Liver (tissue), 8 donors: ENCODE measurements at regions not wholly inside any gene's neighbourhood (a gene's known extent, or its start where the extent isn't known, plus 50 kb on each side); places are given as distances from the start of the nearest gene placed in this dataset.

ENCODE experiments used
- DNase-seq: peaks from one replicate; pipeline ENCODE4 v3.0.0-alpha.2; 2017; ENCODE audit warnings: low spot score
- H3K27ac ChIP-seq, 2 donors: one replicate each; pipeline ENCODE4 v1.7.0; 2013; ENCODE audit warnings: inconsistent platforms in 2 of 2, low read length in 2 of 2, control low read depth in 1 of 2, low read depth in 1 of 2, mild to moderate bottlenecking in 1 of 2
- H3K27me3 ChIP-seq, 4 donors: one replicate each; pipeline versions ENCODE4 v1.6.1 to v1.7.0; 2013; ENCODE audit warnings: low read length in 3 of 4, inconsistent platforms in 1 of 4, mild to moderate bottlenecking in 1 of 4, moderate library complexity in 1 of 4; ENCODE audit not compliant: control insufficient read depth in 4 of 4, insufficient read depth in 4 of 4
- H3K36me3 ChIP-seq, 4 donors: one replicate each; pipeline versions ENCODE4 v1.6.1 to v1.7.0; 2013; ENCODE audit warnings: low read length in 3 of 4, mild to moderate bottlenecking in 3 of 4, low read depth in 1 of 4, moderate library complexity in 1 of 4; ENCODE audit not compliant: control insufficient read depth in 4 of 4, insufficient read depth in 3 of 4
- H3K4me1 ChIP-seq, 4 donors: one replicate each; pipeline versions ENCODE4 v1.6.1 to v1.7.0; 2013; ENCODE audit warnings: low read length in 3 of 4, mild to moderate bottlenecking in 3 of 4, moderate library complexity in 1 of 4; ENCODE audit not compliant: control insufficient read depth in 4 of 4, insufficient read depth in 4 of 4
- H3K4me3 ChIP-seq, 3 donors: one replicate each; pipeline versions ENCODE4 v1.6.1 to v1.7.0; 2013; ENCODE audit warnings: low read length in 3 of 3, control low read depth in 1 of 3, low read depth in 1 of 3, mild to moderate bottlenecking in 1 of 3
- H3K9ac ChIP-seq, 2 donors: one replicate each; pipeline ENCODE4 v1.7.0; 2013; ENCODE audit warnings: low read length in 2 of 2, mild to moderate bottlenecking in 2 of 2, moderate library complexity in 2 of 2, control low read depth in 1 of 2, low read depth in 1 of 2
- H3K9me3 ChIP-seq, 4 donors: one replicate each; pipeline versions ENCODE4 v1.6.1 to v1.7.0; 2013; ENCODE audit warnings: low read length in 3 of 4; ENCODE audit not compliant: control insufficient read depth in 4 of 4
- EGR1 ChIP-seq, 2 donors: IDR thresholded peaks; 2 replicates each; pipeline ENCODE4 v1.6.1; 2016 to 2018; ENCODE audit warnings: antibody characterized with exemption in 2 of 2, low read depth in 2 of 2
- FOXA1 ChIP-seq: IDR thresholded peaks from 2 replicates; pipeline ENCODE4 v1.6.1; 2016; ENCODE audit warnings: antibody characterized with exemption
- FOXA2 ChIP-seq: IDR thresholded peaks from 2 replicates; pipeline ENCODE4 v1.6.1; 2016; ENCODE audit warnings: antibody characterized with exemption
- GABPA ChIP-seq, 2 donors: IDR thresholded peaks in 1 of 2; conservative IDR thresholded peaks in 1 of 2; 2 replicates each; pipeline ENCODE4 v1.6.1; 2016; ENCODE audit warnings: antibody characterized with exemption in 2 of 2, mild to moderate bottlenecking in 1 of 2, moderate library complexity in 1 of 2
- HNF4A ChIP-seq, 2 donors: conservative IDR thresholded peaks; 2 replicates each; pipeline ENCODE4 v1.6.1; 2016; ENCODE audit warnings: antibody characterized with exemption in 2 of 2, mild to moderate bottlenecking in 2 of 2
- HNF4G ChIP-seq: IDR thresholded peaks from 2 replicates; pipeline ENCODE4 v1.6.1; 2016; ENCODE audit warnings: antibody characterized with exemption
- JUND ChIP-seq, 2 donors: IDR thresholded peaks; 2 replicates each; pipeline ENCODE4 v1.6.1; 2016; ENCODE audit warnings: antibody characterized with exemption in 2 of 2
- NR2F2 ChIP-seq: IDR thresholded peaks from 2 replicates; pipeline ENCODE4 v1.6.1; 2016; ENCODE audit warnings: antibody characterized with exemption
- RAD21 ChIP-seq, 2 donors: IDR thresholded peaks; 2 replicates each; pipeline ENCODE4 v1.6.1; 2016; ENCODE audit warnings: antibody characterized with exemption in 2 of 2, mild to moderate bottlenecking in 2 of 2
- RXRA ChIP-seq, 2 donors: IDR thresholded peaks; 2 replicates each; pipeline ENCODE4 v1.6.1; 2017 to 2018; ENCODE audit warnings: antibody characterized with exemption in 2 of 2, mild to moderate bottlenecking in 1 of 2
- SP1 ChIP-seq: IDR thresholded peaks from 2 replicates; pipeline ENCODE4 v1.6.1; 2018; ENCODE audit warnings: antibody characterized with exemption, mild to moderate bottlenecking
- TAF1 ChIP-seq: conservative IDR thresholded peaks from 2 replicates; pipeline ENCODE4 v1.6.1; 2016; ENCODE audit warnings: antibody characterized with exemption, mild to moderate bottlenecking
- YY1 ChIP-seq: IDR thresholded peaks from 2 replicates; pipeline ENCODE4 v1.6.1; 2016; ENCODE audit warnings: antibody characterized with exemption, mild to moderate bottlenecking
- WGBS: extraction: QIAGEN DNeasy Blood & Tissue Kit; methylation state at CpG from one replicate; pipeline ENCODE4 v1.1.7; 2013; 5-methylcytosine and 5-hydroxymethylcytosine counted together
- TF ChIP-seq, protein P1 (sequence below): IDR thresholded peaks from 2 replicates; pipeline ENCODE4 v1.6.1; 2016; ENCODE audit warnings: antibody characterized with exemption
- TF ChIP-seq, protein P2 (sequence below): fragments of 150-350 bp; IDR thresholded peaks from 2 replicates; pipeline ENCODE4 v1.5.1; 2017; ENCODE audit warnings: improper control_type of control experiment, low read depth, low read length; ENCODE audit not compliant: missing input control
- TF ChIP-seq, protein P3 (sequence below): IDR thresholded peaks from 2 replicates; pipeline ENCODE4 v1.6.1; 2016; ENCODE audit warnings: antibody characterized with exemption
- TF ChIP-seq, protein P4 (sequence below): IDR thresholded peaks from 2 replicates; pipeline ENCODE4 v1.6.1; 2016; ENCODE audit warnings: antibody characterized with exemption
- TF ChIP-seq, protein P5 (sequence below): IDR thresholded peaks from 2 replicates; pipeline ENCODE4 v1.6.1; 2016; ENCODE audit warnings: antibody characterized with exemption, mild to moderate bottlenecking
- donor health status: healthy.
- donor health status: healthy.
- donor health status: healthy.
- donor health status: healthy.
- donor health status: healthy.

DNA sequence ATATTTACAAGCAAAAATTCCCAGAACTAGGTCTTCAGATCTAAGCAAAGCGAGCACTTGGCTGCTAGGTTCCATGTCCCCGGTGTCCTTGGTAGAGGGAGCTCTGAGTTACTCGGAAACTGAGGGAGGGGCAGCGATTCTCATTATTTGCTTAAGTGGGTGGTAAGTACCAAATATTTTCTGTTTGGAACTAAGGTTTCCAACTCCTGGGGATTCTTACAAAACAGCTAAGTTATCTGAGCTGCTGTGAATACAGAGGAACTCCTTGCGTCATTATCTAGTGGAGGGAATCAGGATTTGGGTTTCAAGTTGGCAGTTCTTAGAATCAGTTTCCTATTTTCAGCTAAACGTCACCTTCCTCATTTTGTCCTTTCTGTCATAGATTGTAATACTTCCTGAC lies 76.8 kb upstream of the IKZF1 start:
- H3K36me3 ChIP-seq, result no peaks in the 10 kb centered on the region
- no peak overlapping the region for H3K4me3 ChIP-seq
- H3K9ac ChIP-seq, result no peak overlapping the region
- WGBS, result 68% methylated on average over 6 of the region's 6 CpGs
- H3K27me3 ChIP-seq, result no peaks in the 10 kb centered on the region
- H3K4me1 ChIP-seq, result no peaks in the 10 kb centered on the region
- peaks cover 1 to 8% (median 4%) of the 10 kb centered on the region in 4 donors for H3K9me3 ChIP-seq
- no peak for DNase-seq
- no peak overlapping the region for H3K27ac ChIP-seq
- TF ChIP-seq, protein P1, sequence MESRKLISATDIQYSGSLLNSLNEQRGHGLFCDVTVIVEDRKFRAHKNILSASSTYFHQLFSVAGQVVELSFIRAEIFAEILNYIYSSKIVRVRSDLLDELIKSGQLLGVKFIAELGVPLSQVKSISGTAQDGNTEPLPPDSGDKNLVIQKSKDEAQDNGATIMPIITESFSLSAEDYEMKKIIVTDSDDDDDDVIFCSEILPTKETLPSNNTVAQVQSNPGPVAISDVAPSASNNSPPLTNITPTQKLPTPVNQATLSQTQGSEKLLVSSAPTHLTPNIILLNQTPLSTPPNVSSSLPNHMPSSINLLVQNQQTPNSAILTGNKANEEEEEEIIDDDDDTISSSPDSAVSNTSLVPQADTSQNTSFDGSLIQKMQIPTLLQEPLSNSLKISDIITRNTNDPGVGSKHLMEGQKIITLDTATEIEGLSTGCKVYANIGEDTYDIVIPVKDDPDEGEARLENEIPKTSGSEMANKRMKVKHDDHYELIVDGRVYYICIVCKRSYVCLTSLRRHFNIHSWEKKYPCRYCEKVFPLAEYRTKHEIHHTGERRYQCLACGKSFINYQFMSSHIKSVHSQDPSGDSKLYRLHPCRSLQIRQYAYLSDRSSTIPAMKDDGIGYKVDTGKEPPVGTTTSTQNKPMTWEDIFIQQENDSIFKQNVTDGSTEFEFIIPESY, result no peak
- TF ChIP-seq, protein P2, sequence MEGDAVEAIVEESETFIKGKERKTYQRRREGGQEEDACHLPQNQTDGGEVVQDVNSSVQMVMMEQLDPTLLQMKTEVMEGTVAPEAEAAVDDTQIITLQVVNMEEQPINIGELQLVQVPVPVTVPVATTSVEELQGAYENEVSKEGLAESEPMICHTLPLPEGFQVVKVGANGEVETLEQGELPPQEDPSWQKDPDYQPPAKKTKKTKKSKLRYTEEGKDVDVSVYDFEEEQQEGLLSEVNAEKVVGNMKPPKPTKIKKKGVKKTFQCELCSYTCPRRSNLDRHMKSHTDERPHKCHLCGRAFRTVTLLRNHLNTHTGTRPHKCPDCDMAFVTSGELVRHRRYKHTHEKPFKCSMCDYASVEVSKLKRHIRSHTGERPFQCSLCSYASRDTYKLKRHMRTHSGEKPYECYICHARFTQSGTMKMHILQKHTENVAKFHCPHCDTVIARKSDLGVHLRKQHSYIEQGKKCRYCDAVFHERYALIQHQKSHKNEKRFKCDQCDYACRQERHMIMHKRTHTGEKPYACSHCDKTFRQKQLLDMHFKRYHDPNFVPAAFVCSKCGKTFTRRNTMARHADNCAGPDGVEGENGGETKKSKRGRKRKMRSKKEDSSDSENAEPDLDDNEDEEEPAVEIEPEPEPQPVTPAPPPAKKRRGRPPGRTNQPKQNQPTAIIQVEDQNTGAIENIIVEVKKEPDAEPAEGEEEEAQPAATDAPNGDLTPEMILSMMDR, result no peak
- TF ChIP-seq SP1 (no peak), RXRA (IDR thresholded peaks at IDR 0.05) (no peak), JUND (IDR thresholded peaks at IDR 0.05) (no peak), HNF4A (conservative IDR thresholded peaks at IDR 0.05) (no peak), NR2F2 (no peak), FOXA2 (no peak), TAF1 (no peak), RAD21 (IDR thresholded peaks at IDR 0.05) (no peak), EGR1 (IDR thresholded peaks at IDR 0.05; ENCODE audit: low read depth in 2 of 2) (no peak), YY1 (no peak), GABPA (IDR thresholded peaks at IDR 0.05 in 1 of 2, conservative IDR thresholded peaks at IDR 0.05 in 1 of 2) (no peak), FOXA1 (no peak), HNF4G (no peak)
- TF ChIP-seq, protein P3, sequence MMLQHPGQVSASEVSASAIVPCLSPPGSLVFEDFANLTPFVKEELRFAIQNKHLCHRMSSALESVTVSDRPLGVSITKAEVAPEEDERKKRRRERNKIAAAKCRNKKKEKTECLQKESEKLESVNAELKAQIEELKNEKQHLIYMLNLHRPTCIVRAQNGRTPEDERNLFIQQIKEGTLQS, result no peak
- TF ChIP-seq, protein P4, sequence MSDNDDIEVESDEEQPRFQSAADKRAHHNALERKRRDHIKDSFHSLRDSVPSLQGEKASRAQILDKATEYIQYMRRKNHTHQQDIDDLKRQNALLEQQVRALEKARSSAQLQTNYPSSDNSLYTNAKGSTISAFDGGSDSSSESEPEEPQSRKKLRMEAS, result no peak
- TF ChIP-seq, protein P5, sequence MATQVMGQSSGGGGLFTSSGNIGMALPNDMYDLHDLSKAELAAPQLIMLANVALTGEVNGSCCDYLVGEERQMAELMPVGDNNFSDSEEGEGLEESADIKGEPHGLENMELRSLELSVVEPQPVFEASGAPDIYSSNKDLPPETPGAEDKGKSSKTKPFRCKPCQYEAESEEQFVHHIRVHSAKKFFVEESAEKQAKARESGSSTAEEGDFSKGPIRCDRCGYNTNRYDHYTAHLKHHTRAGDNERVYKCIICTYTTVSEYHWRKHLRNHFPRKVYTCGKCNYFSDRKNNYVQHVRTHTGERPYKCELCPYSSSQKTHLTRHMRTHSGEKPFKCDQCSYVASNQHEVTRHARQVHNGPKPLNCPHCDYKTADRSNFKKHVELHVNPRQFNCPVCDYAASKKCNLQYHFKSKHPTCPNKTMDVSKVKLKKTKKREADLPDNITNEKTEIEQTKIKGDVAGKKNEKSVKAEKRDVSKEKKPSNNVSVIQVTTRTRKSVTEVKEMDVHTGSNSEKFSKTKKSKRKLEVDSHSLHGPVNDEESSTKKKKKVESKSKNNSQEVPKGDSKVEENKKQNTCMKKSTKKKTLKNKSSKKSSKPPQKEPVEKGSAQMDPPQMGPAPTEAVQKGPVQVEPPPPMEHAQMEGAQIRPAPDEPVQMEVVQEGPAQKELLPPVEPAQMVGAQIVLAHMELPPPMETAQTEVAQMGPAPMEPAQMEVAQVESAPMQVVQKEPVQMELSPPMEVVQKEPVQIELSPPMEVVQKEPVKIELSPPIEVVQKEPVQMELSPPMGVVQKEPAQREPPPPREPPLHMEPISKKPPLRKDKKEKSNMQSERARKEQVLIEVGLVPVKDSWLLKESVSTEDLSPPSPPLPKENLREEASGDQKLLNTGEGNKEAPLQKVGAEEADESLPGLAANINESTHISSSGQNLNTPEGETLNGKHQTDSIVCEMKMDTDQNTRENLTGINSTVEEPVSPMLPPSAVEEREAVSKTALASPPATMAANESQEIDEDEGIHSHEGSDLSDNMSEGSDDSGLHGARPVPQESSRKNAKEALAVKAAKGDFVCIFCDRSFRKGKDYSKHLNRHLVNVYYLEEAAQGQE, result no peak
